Stimulated activated naive CD8-positive, alpha-beta T cell treated with anti-CD3 and anti-CD28 coated beads, Interleukin-15, Interleukin-2, amounts not matched to agents 100 ng/mL and 50 ng/mL, for 24 hours (primary cell): ENCODE measurements at regions not wholly inside any gene's neighbourhood (a gene's known extent, or its start where the extent isn't known, plus 50 kb on each side); places are given as distances from the start of the nearest gene placed in this dataset.

ENCODE experiments used
- H3K27ac Mint-ChIP-seq: one replicate; pipeline ENCODE4 v1.8.0; 2021; ENCODE audit warnings: mild to moderate bottlenecking, mixed read lengths
- H3K27me3 Mint-ChIP-seq: one replicate; pipeline ENCODE4 v1.8.0; 2021; ENCODE audit warnings: mixed read lengths
- H3K36me3 Mint-ChIP-seq: one replicate; pipeline ENCODE4 v1.8.0; 2021; ENCODE audit warnings: low read depth, mixed read lengths
- H3K4me1 Mint-ChIP-seq: one replicate; pipeline ENCODE4 v1.8.0; 2021; ENCODE audit warnings: low read depth, mixed read lengths
- H3K4me3 Mint-ChIP-seq: one replicate; pipeline ENCODE4 v1.8.0; 2021; ENCODE audit warnings: mild to moderate bottlenecking, mixed read lengths
- H3K9me3 Mint-ChIP-seq: one replicate; pipeline ENCODE4 v1.8.0; 2021; ENCODE audit warnings: mixed read lengths

DNA sequence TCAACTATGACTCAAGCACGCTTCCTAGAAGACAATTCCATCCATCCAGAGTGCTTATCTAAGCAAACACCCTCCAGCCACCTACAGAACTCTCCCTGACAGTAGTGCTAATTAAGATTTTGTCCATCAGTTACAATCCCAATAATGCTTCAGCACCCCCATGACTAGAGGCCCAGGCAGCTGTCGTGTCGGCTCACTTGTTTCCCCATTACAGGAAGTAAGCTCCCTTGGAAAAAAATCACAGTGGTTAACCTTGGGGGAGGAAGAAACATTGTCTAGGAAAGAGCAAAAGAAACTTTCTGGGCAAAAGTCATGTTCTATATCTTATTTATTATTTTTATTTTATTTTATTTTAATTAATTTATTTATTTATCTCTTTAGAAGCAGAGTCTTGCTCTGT lies 108.8 kb upstream of the LPAR1 start:
- H3K4me1 Mint-ChIP-seq = no peaks in the 10 kb centered on the region
- no peak overlapping the region for H3K27ac Mint-ChIP-seq
- H3K27me3 Mint-ChIP-seq = no peaks in the 10 kb centered on the region
- H3K36me3 Mint-ChIP-seq = no peaks in the 10 kb centered on the region
- H3K9me3 Mint-ChIP-seq = no peaks in the 10 kb centered on the region
- H3K4me3 Mint-ChIP-seq = no peak overlapping the region

DNA sequence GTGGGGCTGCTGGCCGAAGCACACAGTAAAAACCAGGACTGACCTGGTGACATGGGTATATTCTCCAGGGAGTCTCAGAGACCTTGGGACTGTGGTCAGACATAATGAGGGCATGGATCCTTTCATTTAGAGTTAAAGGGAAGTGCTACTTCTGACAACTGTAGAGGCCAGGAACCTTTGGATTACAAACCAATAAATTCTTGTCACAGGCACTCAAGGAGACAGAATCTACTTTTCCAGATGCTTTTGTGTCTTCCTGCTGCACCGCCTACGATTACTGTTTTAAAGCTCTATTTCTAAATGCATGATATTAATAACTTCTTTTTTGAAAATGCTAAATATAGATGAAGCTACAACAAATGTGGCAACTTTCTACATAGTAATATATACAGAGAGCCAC lies 106.5 kb upstream of the LPAR1 start:
- no peaks in the 10 kb centered on the region for H3K4me1 Mint-ChIP-seq
- H3K36me3 Mint-ChIP-seq = no peaks in the 10 kb centered on the region
- no peak overlapping the region for H3K4me3 Mint-ChIP-seq
- H3K9me3 Mint-ChIP-seq = no peaks in the 10 kb centered on the region
- H3K27ac Mint-ChIP-seq = no peak overlapping the region
- no peaks in the 10 kb centered on the region for H3K27me3 Mint-ChIP-seq

DNA sequence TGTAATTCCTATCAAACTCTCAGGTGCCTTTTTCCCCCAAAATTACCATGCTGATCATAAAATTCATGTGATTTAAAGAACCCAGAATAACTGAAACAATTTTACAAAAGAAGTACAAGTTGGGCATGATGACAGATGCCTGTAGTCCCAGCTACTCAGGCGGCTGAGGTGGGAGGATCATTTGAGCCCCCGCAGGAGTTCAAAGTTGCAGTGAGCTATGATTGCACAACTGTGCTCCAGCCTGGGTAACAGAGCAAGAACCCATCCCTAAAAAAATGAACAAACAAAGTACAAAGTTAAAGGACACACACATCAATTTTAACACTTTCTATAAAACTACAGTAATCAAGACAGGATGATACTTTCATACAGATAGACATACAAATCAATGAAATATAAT lies 97.9 kb upstream of the LPAR1 start:
- Mint-ChIP-seq H3K4me3 (no peak overlapping the region), H3K4me1 (no peaks in the 10 kb centered on the region), H3K27ac (no peak overlapping the region), H3K27me3 (no peaks in the 10 kb centered on the region), H3K9me3 (peaks cover 21% of the 10 kb centered on the region), H3K36me3 (no peaks in the 10 kb centered on the region)

DNA sequence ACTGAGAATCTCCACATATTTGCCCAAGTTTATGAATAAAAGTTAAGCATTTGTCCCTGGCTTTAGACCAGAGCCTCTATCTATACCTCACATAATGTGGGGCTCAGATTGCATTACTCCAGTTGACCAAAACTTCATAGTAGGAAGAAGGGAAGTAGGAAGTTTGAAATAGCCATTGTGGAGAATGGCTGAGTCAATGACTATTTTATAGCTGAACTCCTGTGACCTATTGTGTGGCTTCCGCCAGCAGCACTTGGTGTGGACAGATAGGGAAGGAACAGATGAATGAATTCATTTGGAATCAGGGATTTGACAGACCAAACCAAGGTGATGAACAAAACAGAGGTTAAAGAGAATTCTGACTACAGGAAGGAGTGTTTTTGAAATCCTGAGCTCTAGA lies 92.9 kb upstream of the LPAR1 start:
- H3K27me3 Mint-ChIP-seq = no peaks in the 10 kb centered on the region
- no peak overlapping the region for H3K4me3 Mint-ChIP-seq
- no peaks in the 10 kb centered on the region for H3K36me3 Mint-ChIP-seq
- H3K27ac Mint-ChIP-seq = no peak overlapping the region
- peaks cover 29% of the 10 kb centered on the region for H3K9me3 Mint-ChIP-seq
- H3K4me1 Mint-ChIP-seq = no peaks in the 10 kb centered on the region

DNA sequence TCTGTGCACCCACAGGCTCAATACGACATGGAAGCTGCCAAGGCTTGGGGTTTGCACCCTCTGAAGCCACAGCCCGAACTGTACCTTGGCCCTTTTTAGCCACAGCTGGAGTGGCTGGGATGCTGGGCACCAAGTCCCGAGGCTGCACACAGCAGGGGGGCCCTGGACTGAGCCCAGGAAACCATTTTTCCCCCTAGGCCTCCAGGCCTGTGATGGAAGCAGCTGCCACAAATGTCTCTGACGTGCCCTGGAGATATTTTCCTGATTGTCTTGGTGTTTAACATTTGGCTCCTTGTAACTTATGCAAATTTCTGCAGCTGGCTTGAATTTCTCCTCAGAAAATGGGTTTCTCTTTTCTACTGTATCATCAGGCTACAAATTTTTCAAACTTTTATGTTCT lies 82.3 kb upstream of the LPAR1 start:
- no peak overlapping the region for H3K27ac Mint-ChIP-seq
- H3K4me1 Mint-ChIP-seq = no peaks in the 10 kb centered on the region
- H3K27me3 Mint-ChIP-seq = no peaks in the 10 kb centered on the region
- no peaks in the 10 kb centered on the region for H3K36me3 Mint-ChIP-seq
- H3K4me3 Mint-ChIP-seq = no peak overlapping the region
- H3K9me3 Mint-ChIP-seq = peaks cover 8% of the 10 kb centered on the region

DNA sequence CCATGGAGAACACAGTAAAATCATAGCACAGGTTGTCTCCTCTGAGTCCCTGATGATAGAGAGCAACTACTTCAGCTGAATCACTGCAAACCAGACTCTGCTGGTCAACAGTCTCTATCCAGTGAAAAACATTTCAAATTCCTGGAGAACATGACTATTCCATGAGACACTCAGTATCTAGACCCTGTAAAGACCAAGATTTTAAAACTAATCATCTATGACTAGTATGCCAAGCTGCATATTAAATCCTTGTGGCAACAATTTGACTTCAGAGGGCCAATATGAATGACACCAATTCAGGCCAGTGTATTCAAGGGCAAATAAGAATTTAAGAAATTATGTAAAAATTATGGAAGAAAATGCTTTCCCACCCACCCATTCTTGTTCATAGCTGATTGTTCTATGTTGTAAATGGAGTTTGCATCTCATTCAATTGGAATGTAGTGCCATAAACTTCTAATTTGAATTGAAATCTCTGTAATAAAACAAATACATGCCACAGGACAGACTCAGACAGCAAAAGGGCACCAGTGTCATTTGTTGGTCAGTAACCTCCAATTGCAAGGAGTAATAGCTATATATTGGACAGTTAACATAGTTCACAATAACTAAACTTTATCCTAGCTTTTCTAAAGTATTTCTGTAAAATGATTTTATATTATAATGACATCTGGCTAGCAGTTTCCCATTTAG lies 80.1 kb upstream of the LPAR1 start:
- Mint-ChIP-seq H3K9me3 (peaks cover 2% of the 10 kb centered on the region), H3K27ac (no peak overlapping the region), H3K36me3 (no peaks in the 10 kb centered on the region), H3K4me1 (no peaks in the 10 kb centered on the region), H3K27me3 (no peaks in the 10 kb centered on the region), H3K4me3 (no peak overlapping the region)

DNA sequence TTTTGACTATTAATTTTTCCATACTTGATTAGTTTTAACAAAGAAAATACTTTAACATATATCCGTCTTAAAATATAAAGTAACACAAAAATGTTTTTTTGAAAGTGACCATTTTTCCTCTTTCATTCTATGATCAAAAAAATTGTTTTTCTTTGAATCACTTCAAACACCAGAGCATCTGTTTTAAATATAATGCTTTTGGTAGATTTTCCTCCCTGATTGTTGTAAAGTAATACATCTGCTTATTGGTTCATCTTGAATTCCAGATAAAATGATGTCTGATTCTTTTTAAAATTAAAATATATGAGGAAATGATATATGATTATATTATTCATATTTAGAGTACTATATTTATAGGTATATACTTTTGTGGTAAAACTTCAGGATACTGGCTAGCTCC lies 76.2 kb upstream of the LPAR1 start:
- Mint-ChIP-seq H3K27ac (no peak overlapping the region), H3K4me1 (no peaks in the 10 kb centered on the region), H3K9me3 (no peaks in the 10 kb centered on the region), H3K27me3 (no peaks in the 10 kb centered on the region), H3K4me3 (no peak overlapping the region), H3K36me3 (no peaks in the 10 kb centered on the region)

DNA sequence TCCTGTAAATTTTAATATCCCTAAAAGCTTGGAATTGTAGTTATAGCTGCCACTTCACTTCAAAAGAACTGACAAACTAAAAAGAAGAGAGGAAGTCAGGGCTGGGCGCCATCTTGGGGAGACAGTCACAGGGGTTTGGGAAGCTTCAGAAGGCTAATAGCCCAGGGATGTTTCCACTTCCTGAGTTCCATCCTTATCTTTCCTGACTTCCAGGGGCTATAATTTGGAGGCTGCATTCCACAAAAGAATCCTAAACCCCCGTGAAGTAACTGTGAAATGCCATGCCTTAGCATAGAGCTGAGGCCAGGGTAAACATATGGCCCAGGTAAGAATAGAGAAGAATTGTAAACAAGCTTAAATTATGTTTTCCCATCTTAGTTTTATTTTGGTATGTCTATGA lies 75.4 kb upstream of the LPAR1 start:
- Mint-ChIP-seq H3K27ac (no peak overlapping the region), H3K4me3 (no peak overlapping the region), H3K36me3 (no peaks in the 10 kb centered on the region), H3K4me1 (no peaks in the 10 kb centered on the region), H3K9me3 (no peaks in the 10 kb centered on the region), H3K27me3 (no peaks in the 10 kb centered on the region)

DNA sequence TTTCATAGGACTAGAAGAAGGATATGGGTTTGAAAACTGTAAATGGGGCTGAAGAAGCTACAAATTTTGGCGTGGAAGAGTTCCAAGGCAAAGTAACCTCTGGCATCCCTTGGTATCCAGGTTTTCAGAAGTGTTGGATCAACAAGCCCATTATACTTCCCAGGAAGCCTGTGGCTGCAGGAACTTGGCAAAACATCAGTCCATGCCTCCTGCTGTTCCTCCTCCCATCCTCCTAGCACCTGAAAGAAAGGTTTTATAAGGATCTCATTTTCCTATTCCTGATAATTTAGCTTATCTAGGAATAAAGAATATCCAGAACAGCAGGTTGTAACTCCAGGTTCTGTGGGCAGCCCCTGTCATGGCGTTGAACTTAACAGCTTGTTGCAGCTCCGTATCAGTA lies 72.5 kb upstream of the LPAR1 start:
- H3K4me1 Mint-ChIP-seq = no peaks in the 10 kb centered on the region
- no peaks in the 10 kb centered on the region for H3K36me3 Mint-ChIP-seq
- H3K27ac Mint-ChIP-seq = no peak overlapping the region
- no peak overlapping the region for H3K4me3 Mint-ChIP-seq
- no peaks in the 10 kb centered on the region for H3K27me3 Mint-ChIP-seq
- H3K9me3 Mint-ChIP-seq = no peaks in the 10 kb centered on the region

DNA sequence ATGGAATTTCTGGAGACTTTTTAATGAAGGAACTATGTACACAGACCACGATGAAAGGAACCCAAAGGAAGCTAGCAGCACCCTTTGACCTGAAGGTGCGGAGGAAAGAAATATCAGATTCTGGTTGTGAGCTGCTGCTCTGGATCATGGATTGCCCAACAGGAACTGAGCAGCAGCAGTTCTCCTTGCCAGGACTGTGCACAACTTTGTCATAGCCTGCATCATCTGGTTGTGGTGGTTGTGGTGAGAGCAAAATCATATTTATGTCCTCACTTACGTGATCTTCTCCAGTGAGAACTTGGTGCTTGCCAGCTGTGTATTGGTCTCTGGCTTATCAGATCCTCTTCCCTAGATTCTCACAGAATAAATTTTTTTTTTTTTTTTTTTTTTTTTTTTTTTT lies 70.7 kb upstream of the LPAR1 start:
- no peaks in the 10 kb centered on the region for H3K36me3 Mint-ChIP-seq
- no peak overlapping the region for H3K27ac Mint-ChIP-seq
- H3K4me1 Mint-ChIP-seq = no peaks in the 10 kb centered on the region
- no peak overlapping the region for H3K4me3 Mint-ChIP-seq
- no peaks in the 10 kb centered on the region for H3K9me3 Mint-ChIP-seq
- H3K27me3 Mint-ChIP-seq = no peaks in the 10 kb centered on the region

DNA sequence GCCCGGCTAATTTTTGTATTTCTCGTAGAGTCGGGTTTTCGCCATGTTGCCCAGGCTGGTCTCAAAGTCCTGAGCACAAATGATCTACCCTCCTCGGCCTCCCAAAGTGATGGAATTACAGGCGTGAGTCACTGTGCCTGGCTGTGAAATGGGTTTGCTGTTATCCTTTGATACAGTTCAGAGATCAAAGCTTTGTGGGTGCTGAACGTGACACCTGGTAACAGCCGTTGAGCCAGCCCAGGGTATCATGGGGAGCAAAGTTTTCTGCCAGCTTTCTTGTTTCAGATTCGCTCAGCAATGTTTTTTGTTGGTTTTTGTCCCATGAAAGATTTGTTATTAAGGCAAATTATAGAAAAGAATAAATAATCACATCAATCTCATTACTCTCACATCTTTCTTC lies 68.9 kb upstream of the LPAR1 start:
- Mint-ChIP-seq H3K27ac (no peak overlapping the region), H3K27me3 (no peaks in the 10 kb centered on the region), H3K36me3 (no peaks in the 10 kb centered on the region), H3K4me1 (no peaks in the 10 kb centered on the region), H3K4me3 (no peak overlapping the region), H3K9me3 (no peaks in the 10 kb centered on the region)

DNA sequence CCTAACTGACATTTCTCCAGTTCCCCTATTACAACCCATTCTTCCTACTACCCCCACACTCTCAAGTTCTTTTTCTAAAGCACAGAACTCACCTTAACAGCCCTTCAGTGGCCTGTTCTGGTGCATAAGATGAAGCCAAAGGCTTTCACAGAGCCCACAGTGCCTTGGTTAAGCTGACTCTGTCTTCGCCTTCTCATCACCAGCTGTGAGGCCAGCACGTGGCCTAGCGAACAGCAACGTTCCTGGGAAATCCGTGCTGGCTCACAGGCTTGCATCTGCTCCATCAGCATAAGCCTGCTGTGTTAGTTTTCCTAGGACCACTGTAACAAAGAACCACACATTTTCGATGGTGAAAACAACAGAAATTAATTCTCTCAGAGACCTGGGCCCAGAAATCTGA lies 67.9 kb upstream of the LPAR1 start:
- Mint-ChIP-seq H3K4me3 (no peak overlapping the region), H3K27me3 (no peaks in the 10 kb centered on the region), H3K27ac (no peak overlapping the region), H3K36me3 (no peaks in the 10 kb centered on the region), H3K4me1 (no peaks in the 10 kb centered on the region), H3K9me3 (no peaks in the 10 kb centered on the region)

DNA sequence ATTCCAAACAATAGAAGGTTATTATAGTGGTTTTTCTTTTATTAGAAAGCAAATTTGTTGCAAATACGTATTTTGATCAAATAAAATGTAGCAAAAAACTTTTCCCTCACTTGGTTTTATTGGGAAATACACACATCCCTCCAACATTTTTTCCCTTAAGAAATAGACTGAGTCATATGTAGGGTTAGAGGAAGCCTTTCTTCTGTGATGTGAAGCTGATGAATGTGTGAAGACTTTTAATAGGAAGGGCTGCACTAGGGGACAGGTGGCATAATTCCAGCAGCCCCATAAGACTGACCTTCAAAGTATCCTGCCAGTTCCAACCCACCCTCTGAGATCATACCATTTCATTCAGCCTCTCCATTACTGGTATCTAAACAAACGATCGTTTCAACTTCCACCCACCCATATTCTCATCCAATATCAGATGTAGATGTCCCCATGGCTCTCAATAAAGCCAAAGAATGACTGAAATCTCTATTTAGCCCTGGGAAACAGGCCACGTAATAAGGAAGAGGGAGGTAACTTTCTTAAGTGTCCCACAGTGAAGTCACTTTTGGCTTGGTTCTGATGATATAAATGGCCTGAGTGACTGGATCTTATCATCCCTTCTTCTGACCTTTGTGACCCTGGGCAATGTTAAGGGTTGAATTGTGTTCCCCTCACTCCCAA lies 64.7 kb upstream of the LPAR1 start:
- Mint-ChIP-seq H3K9me3 (no peaks in the 10 kb centered on the region), H3K27ac (no peak overlapping the region), H3K4me1 (no peaks in the 10 kb centered on the region), H3K27me3 (no peaks in the 10 kb centered on the region), H3K36me3 (no peaks in the 10 kb centered on the region), H3K4me3 (no peak overlapping the region)

DNA sequence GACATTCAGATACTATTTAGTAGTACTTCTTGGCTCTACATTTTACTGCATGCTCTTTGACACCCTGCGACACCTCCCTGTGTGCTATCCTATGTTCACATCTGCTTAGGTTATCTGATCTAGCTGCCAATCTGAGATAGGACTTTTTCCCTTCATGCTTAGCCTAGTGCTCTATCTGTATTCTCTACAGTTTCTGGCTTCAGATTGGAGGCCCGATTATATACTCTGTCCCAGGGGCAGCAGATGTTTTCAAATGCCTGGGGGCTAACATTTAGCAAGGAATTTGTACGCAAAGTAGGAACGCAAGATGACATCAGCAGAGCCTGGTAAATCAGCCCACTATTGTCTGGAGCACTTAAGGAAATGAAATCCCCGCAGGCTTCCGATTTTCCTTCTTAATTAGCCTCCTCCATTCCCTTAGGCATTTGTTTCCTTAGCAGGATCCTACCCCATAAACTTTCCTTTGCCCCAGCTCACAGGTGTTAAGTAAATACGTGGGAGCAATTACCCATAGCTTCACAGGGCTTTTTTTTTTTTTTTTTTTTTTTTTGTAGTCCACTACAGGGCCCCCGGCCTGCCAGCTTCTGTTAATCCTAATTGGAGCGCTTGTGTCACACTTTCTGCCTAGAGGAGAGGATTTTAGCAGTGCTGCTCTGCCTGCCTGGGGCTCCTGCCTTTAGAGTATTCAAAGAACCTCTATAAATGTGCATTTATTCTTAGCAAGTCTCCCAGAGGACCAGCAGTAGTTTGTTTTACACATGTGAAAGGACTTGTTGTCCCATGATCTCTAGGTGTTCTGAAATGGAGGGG lies 61.1 kb upstream of the LPAR1 start:
- Mint-ChIP-seq H3K4me3 (no peak overlapping the region), H3K27me3 (no peaks in the 10 kb centered on the region), H3K4me1 (no peaks in the 10 kb centered on the region), H3K36me3 (no peaks in the 10 kb centered on the region), H3K27ac (no peak overlapping the region), H3K9me3 (no peaks in the 10 kb centered on the region)

DNA sequence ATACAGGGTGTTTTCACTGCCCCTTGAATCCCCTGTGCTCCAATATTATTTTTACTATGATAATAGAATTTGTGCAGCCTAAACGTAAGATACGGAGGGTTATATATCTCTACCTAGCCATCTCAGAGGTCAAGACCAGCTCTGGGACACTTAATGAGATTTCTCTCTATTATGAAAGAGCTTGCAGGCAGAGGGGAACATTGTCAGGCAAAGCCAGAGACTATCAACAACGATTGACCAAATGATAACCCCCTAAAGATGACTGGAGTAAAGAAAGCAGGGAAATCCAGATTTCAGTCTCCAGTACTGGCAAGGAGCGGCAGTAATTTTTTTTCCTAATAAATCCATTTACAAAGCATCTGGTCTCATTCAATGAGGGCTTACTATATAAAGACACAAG lies 59.8 kb upstream of the LPAR1 start:
- H3K36me3 Mint-ChIP-seq = no peaks in the 10 kb centered on the region
- H3K4me3 Mint-ChIP-seq = no peak overlapping the region
- no peak overlapping the region for H3K27ac Mint-ChIP-seq
- H3K9me3 Mint-ChIP-seq = peaks cover 2% of the 10 kb centered on the region
- H3K27me3 Mint-ChIP-seq = no peaks in the 10 kb centered on the region
- no peaks in the 10 kb centered on the region for H3K4me1 Mint-ChIP-seq
